Cardiac fibroblast (primary cell): ENCODE measurements at regions not wholly inside any gene's neighbourhood (a gene's known extent, or its start where the extent isn't known, plus 50 kb on each side); places are given as distances from the start of the nearest gene placed in this dataset.
"Not testable (repeated sequence)": the region's sequence is repeated elsewhere in the genome, so short reads cannot be mapped to it uniquely, and the experiment has no call there.

Experiments used
- DNase-seq, 2 donors: peaks; one replicate each; pipeline versions ENCODE4 v3.0.0 to v3.0.0-alpha.2; 2010; ENCODE audit warnings: low read depth in 2 of 2
- H3K4me3 ChIP-seq, 2 donors: replicated peaks in 1 of 2; 1 replicate in 1 of 2; 2 replicates in 1 of 2; pipeline ENCODE4 v1.5.1; 2011; ENCODE audit warnings: low read depth in 2 of 2, low read length in 2 of 2, mild to moderate bottlenecking in 2 of 2, moderate library complexity in 1 of 2
- TF ChIP-seq, protein P1 (sequence below): IDR thresholded peaks from one replicate; pipeline ENCODE4 v1.5.1; 2011; ENCODE audit warnings: low read depth, mild to moderate bottlenecking, low read length, inconsistent platforms

DNA sequence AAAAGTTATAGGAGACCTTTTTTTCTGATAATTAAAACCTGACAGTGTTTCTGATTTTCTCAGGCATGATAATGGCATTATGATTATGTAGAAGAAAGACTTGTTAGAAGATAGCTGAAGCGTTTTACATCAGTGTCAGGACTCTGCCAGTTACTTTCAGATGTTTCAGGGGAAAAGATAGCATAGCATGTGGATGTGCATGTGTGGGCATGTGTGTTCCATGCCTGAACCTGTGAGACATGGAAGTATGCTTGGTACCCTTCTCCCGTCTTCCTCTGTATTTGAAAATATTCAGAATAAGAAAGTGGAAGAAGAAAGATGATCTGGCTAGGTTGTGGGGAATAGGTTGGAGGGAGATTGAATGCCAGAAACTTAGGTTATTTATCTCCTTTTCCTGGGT lies 113.1 kb upstream of the PCAT7 start:
- H3K4me3 ChIP-seq = no peak overlapping the region
- DNase-seq = no peak
- TF ChIP-seq, protein P1, sequence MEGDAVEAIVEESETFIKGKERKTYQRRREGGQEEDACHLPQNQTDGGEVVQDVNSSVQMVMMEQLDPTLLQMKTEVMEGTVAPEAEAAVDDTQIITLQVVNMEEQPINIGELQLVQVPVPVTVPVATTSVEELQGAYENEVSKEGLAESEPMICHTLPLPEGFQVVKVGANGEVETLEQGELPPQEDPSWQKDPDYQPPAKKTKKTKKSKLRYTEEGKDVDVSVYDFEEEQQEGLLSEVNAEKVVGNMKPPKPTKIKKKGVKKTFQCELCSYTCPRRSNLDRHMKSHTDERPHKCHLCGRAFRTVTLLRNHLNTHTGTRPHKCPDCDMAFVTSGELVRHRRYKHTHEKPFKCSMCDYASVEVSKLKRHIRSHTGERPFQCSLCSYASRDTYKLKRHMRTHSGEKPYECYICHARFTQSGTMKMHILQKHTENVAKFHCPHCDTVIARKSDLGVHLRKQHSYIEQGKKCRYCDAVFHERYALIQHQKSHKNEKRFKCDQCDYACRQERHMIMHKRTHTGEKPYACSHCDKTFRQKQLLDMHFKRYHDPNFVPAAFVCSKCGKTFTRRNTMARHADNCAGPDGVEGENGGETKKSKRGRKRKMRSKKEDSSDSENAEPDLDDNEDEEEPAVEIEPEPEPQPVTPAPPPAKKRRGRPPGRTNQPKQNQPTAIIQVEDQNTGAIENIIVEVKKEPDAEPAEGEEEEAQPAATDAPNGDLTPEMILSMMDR = no peak

DNA sequence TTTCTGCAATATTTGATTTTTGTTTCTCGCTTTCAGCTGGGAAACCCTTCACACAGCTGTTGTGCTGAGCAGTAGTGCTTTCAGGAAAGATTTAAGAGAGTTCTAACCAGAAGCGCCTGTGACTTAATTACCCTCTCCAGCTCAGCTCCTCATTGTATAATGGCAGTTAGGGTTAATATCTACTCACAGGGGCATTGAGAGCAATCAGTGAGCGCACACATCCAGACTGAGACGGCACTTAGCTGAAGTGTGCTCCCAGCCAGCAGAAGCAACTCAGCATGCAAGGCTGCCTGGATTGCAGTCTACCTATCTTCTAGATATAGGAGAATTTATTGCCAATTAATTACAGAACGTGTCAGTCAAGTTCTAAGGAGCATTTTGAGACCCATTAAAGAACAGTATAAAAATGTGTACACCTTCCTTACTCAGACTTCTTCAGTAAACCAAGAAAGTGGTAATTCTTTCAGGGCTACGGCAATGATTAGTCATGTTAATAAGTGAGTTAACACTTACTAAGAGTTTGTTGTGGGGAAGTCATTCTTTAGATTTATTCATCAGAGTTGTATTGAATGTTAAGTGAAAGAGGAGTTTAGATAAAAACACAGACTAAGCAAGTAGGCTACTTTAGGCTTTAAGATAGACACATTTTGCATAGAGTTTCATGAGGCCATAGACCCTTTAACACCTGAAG lies 111.7 kb upstream of the PCAT7 start:
- no peak for DNase-seq
- no peak overlapping the region for H3K4me3 ChIP-seq
- TF ChIP-seq, protein P1 = no peak

DNA sequence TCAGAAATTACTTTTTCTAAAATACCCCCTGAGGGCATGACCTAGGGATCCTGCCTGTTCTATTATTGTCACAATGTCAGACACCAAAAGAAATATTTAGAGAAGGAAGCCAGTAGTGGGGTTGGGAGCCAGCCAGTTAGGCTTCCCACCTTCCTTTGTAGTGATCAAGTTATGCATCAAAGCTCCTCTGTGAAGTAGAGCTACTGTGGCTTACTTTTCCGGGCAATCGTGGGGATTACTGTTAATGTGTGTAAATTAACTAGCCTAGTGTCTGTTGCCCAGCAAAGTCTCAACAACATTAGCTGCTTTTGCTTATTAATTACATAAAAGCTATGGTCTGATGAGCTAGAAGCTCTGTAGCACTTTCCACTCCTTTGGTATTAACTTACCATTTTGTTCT lies 109.0 kb upstream of the PCAT7 start:
- H3K4me3 ChIP-seq = no peak overlapping the region
- no peak for DNase-seq
- TF ChIP-seq, protein P1 = no peak

DNA sequence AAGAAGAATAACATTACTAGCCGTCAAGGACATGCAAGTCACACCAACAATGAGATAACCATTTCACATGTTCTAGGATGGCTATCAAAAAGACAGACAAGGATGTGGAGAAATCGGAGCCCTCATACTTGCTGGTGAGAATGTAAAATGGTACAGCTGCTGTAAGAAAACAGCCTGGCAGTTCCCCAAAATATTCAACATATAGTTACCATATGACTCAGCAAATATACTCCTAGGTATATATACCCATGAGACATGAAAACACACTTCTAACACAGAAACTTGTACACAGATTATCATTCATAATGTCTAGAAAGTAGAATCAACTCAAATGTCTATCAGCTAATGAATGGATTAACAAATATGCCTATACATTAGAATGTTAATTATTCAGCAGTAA lies 105.4 kb upstream of the PCAT7 start:
- TF ChIP-seq, protein P1 = no peak
- no peak for DNase-seq
- no peak overlapping the region for H3K4me3 ChIP-seq

DNA sequence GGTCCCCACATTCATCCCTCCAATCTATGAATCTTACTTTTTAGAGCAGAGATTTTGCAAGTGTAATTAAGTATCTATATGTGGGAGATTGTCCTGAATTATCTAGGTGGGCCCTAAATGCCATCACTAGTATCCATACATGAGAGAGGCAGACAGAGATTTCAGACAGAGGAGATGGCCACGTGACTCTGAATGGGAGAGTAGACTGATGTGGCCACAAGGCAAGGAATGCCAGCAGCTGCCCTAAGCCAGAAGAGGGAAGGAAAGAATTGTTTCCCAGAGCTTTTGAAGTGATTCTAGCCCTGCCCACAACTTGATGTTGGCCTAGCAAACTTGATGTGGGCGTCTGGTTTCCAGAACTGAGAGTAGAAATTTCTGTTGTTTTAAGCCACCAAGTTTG lies 90.1 kb upstream of the PCAT7 start:
- no peak overlapping the region for H3K4me3 ChIP-seq
- DNase-seq = no peak
- TF ChIP-seq, protein P1 = no peak

DNA sequence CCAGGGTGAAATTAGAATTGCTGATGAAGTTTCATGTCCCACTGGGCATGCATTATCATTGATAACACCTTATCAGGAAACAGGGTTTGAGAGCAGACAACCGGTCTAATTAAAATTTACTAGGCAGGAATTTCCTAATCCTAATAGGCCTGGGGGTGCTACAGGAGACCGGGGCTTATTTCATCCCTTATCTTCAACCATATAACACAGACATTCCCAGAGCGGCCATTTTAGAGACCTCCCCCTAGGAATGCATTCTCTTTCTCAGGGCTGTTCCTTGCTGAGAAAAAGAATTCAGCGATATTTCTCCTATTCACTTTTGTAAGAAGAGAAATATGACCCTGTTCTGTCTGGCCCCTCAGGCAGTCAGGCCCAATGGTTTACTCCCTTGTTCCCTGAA lies 82.8 kb upstream of the PCAT7 start:
- H3K4me3 ChIP-seq, DNase-seq: not testable (repeated sequence)

DNA sequence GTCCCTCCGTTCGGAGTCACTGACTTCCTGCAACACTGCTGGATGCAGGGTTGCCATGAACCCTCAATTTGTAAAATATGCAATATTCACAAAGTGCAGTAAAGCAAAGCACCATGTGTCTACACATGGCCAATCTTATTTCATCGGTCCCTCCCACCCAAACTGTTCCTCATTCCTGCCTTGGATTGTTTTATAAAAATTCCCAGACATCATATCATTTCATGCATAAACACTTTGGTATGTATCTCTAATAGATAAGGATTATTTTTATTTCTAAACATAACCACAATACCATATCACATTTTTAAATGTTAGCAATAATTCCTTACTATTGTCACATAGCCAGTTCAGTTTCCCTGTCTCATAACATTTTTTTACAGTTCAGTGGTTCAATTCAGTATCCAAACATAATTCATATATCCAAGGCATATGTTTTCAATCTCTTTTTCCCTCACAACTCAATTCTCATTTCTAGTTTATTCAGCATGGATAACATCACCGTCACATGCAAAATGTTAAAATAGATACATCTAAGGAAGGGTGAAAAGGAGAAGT lies 82.0 kb upstream of the PCAT7 start:
- TF ChIP-seq, protein P1 = no peak
- H3K4me3 ChIP-seq = no peak overlapping the region
- DNase-seq = no peak
